Activated B cell treated with CpG ODN at 0.5 μM for 24 hours (primary cell): ENCODE measurements at regions not wholly inside any gene's neighbourhood (a gene's known extent, or its start where the extent isn't known, plus 50 kb on each side); places are given as distances from the start of the nearest gene placed in this dataset.

Experiments used
- ATAC-seq: fragments of 200-7000 bp; cut with Tn5 transposase; one replicate; pipeline ENCODE4 v1.10.0; 2021; ENCODE audit warnings: low read depth, mild to moderate bottlenecking, moderate library complexity
- CTCF ChIA-PET: fragments of 350-600 bp; sonication (Branson Sonifier 250); formaldehyde crosslinking; loops from one replicate; lab custom pipeline; 2021; ENCODE audit warnings: antibody characterized with exemption; lab: Charles Lee
- POLR2A ChIA-PET: fragments of 350-600 bp; sonication (Branson Sonifier 250); formaldehyde crosslinking; loops from one replicate; lab custom pipeline; 2021; ENCODE audit warnings: antibody characterized with exemption; lab: Charles Lee
- DNase-seq: peaks from one replicate; pipeline ENCODE4 v3.0.0; 2022
- H3K27ac Mint-ChIP-seq: one replicate; pipeline ENCODE4 v1.8.0; 2020; ENCODE audit warnings: mixed read lengths
- H3K27me3 Mint-ChIP-seq: one replicate; pipeline ENCODE4 v1.8.0; 2021; ENCODE audit warnings: mixed read lengths
- H3K36me3 Mint-ChIP-seq: one replicate; pipeline ENCODE4 v1.8.0; 2021; ENCODE audit warnings: low read depth, mixed read lengths
- H3K4me1 Mint-ChIP-seq: one replicate; pipeline ENCODE4 v1.8.0; 2021; ENCODE audit warnings: mixed read lengths
- H3K4me3 Mint-ChIP-seq: one replicate; pipeline ENCODE4 v1.8.0; 2020; ENCODE audit warnings: mild to moderate bottlenecking, mixed read lengths
- H3K9me3 Mint-ChIP-seq: one replicate; pipeline ENCODE4 v1.8.0; 2020; ENCODE audit warnings: mixed read lengths
- CTCF ChIP-seq: fragments of 200-600 bp; IDR thresholded peaks from one replicate; pipeline ENCODE4 v1.8.0; 2022; ENCODE audit warnings: antibody characterized with exemption, mild to moderate bottlenecking
- intact Hi-C: fragments of 100-400 bp; cut with micrococcal nuclease; formaldehyde crosslinking; loops from one replicate; pipeline ENCODE4 v1.15.1; 2024

DNA sequence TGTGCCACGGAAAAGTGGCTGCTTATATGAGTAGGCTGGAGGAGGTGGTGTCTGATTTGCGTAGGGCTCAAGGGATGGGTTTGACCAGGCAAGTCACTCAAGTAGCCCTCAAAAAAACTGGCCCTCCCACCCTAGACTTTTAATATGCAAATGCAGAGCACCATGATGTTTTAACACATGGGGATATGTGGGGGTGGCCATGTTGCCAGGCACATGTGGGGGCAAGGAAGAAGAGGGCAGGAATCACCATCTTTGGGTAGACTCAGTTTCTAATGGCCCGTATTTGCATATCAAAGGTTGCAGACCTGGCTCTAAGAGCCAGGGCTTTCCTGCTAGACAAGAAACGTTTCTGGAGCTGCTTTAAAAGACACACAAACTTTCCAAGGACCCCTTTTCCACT lies 307.2 kb upstream of the NDN start:
- no peaks in the 10 kb centered on the region for H3K27me3 Mint-ChIP-seq
- no peak for DNase-seq
- no peaks in the 10 kb centered on the region for H3K36me3 Mint-ChIP-seq
- no peak for ATAC-seq
- intact Hi-C loops, result no loop called here
- no peak overlapping the region for H3K4me3 Mint-ChIP-seq
- no peak overlapping the region for H3K27ac Mint-ChIP-seq
- H3K4me1 Mint-ChIP-seq, result no peaks in the 10 kb centered on the region
- H3K9me3 Mint-ChIP-seq, result peaks cover 20% of the 10 kb centered on the region
- no peak for TF ChIP-seq CTCF
- POLR2A ChIA-PET, result no interaction called here
- CTCF ChIA-PET, result no interaction called here

GRCh38 chr15:23998056-23998455 lies 311.0 kb upstream of the NDN start:
- Mint-ChIP-seq H3K4me1 (no peaks in the 10 kb centered on the region), H3K36me3 (no peaks in the 10 kb centered on the region), H3K27me3 (no peaks in the 10 kb centered on the region), H3K4me3 (no peak overlapping the region), H3K9me3 (peaks cover 18% of the 10 kb centered on the region), H3K27ac (no peak overlapping the region)
- ChIA-PET CTCF (no interaction called here), POLR2A (no interaction called here)
- no peak for DNase-seq
- intact Hi-C loops, result no loop called here
- TF ChIP-seq CTCF, result no peak
- ATAC-seq, result no peak

- peaks cover 18% of the 10 kb centered on the region for H3K9me3 Mint-ChIP-seq
- no peaks in the 10 kb centered on the region for H3K36me3 Mint-ChIP-seq
- intact Hi-C loops, result no loop called here
- no peaks in the 10 kb centered on the region for H3K4me1 Mint-ChIP-seq
- no peak for TF ChIP-seq CTCF
- ChIA-PET POLR2A (no interaction called here), CTCF (no interaction called here)
- no peak overlapping the region for H3K27ac Mint-ChIP-seq
- ATAC-seq, result no peak
- no peaks in the 10 kb centered on the region for H3K27me3 Mint-ChIP-seq
- DNase-seq, result no peak
- no peak overlapping the region for H3K4me3 Mint-ChIP-seq
These were observed 321.4 kb upstream of the NDN start for GRCh38 chr15:24008476-24008875.

- no peak overlapping the region for H3K4me3 Mint-ChIP-seq
- intact Hi-C loops, result no loop called here
- ATAC-seq, result no peak
- H3K4me1 Mint-ChIP-seq, result no peaks in the 10 kb centered on the region
- TF ChIP-seq CTCF, result no peak
- H3K9me3 Mint-ChIP-seq, result peaks cover 8% of the 10 kb centered on the region
- no peaks in the 10 kb centered on the region for H3K27me3 Mint-ChIP-seq
- H3K27ac Mint-ChIP-seq, result no peak overlapping the region
- DNase-seq, result no peak
- ChIA-PET POLR2A (no interaction called here), CTCF (no interaction called here)
- H3K36me3 Mint-ChIP-seq, result no peaks in the 10 kb centered on the region
These were observed 330.4 kb upstream of the NDN start for GRCh38 chr15:24017470-24017869.

GRCh38 chr15:24039683-24040082 lies 352.6 kb upstream of the NDN start:
- ATAC-seq, result no peak
- POLR2A ChIA-PET, result no interaction called here
- TF ChIP-seq CTCF, result no peak
- intact Hi-C loops, result loop anchor here (10.0 kb wide), 1 partner anchor 1465 kb away; no protein-coding TSS in a partner anchor
- Mint-ChIP-seq H3K36me3 (no peaks in the 10 kb centered on the region), H3K27me3 (no peaks in the 10 kb centered on the region), H3K27ac (no peak overlapping the region), H3K4me1 (no peaks in the 10 kb centered on the region), H3K9me3 (peaks cover 8% of the 10 kb centered on the region), H3K4me3 (no peak overlapping the region)
- CTCF ChIA-PET, result no interaction called here
- DNase-seq, result no peak
